Astrocyte (in vitro differentiated cells and primary cell): ENCODE measurements at regions not wholly inside any gene's neighbourhood (a gene's known extent, or its start where the extent isn't known, plus 50 kb on each side); places are given as distances from the start of the nearest gene placed in this dataset.

Experiments used
- EZH2 ChIP-seq: IDR thresholded peaks from 2 replicates; pipeline ENCODE4 v1.6.1; 2012; ENCODE audit warnings: mild to moderate bottlenecking, low read length, inconsistent platforms; ENCODE audit not compliant: insufficient read depth
- TF ChIP-seq, protein P1 (sequence below): IDR thresholded peaks from 2 replicates; pipeline ENCODE4 v1.5.1; 2011; ENCODE audit warnings: low read depth, mild to moderate bottlenecking, inconsistent platforms, low read length, moderate library complexity; ENCODE audit not compliant: insufficient read depth

DNA sequence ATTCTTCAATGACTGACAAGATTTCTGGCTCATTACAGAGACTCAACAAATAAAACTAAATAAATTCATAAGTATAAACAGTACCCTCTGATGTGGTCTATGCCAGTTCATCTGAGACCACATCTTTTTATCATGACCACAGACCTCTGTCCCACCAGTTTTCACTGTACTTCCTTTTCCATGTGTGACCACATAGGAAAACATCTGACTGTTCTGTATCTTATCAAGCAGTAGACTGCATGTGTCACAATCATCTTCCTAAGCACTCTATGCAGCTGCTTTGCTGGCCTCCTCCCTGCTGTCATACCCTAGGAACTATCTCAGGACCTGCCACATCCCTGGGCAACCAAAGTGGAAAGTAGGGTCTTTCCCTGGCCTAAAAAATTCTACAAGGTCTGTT is 205.0 kb upstream of the ZNF462 start:
- no peak for TF ChIP-seq EZH2
- TF ChIP-seq, protein P1, sequence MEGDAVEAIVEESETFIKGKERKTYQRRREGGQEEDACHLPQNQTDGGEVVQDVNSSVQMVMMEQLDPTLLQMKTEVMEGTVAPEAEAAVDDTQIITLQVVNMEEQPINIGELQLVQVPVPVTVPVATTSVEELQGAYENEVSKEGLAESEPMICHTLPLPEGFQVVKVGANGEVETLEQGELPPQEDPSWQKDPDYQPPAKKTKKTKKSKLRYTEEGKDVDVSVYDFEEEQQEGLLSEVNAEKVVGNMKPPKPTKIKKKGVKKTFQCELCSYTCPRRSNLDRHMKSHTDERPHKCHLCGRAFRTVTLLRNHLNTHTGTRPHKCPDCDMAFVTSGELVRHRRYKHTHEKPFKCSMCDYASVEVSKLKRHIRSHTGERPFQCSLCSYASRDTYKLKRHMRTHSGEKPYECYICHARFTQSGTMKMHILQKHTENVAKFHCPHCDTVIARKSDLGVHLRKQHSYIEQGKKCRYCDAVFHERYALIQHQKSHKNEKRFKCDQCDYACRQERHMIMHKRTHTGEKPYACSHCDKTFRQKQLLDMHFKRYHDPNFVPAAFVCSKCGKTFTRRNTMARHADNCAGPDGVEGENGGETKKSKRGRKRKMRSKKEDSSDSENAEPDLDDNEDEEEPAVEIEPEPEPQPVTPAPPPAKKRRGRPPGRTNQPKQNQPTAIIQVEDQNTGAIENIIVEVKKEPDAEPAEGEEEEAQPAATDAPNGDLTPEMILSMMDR: no peak
